Spleen (tissue), 7 donors: ENCODE measurements at regions not wholly inside any gene's neighbourhood (a gene's known extent, or its start where the extent isn't known, plus 50 kb on each side); places are given as distances from the start of the nearest gene placed in this dataset.

ENCODE experiments used
- CTCF ChIP-seq, 11 experiments: fragments of 200-600 bp in 7 of 11; fragments of 450-650 bp in 4 of 11; sonication (generic) in 4 of 11; IDR thresholded peaks in 8 of 11; conservative IDR thresholded peaks in 3 of 11; 1 replicate in 7 of 11; 2 replicates in 4 of 11; pipeline versions ENCODE4 v1.4.0 to v1.8.0; 2016 to 2021; ENCODE audit warnings: antibody characterized with exemption in 11 of 11, inconsistent platforms in 4 of 11, mild to moderate bottlenecking in 1 of 11
- POLR2A ChIP-seq, 3 donors: fragments of 450-650 bp; IDR thresholded peaks; one replicate each; pipeline ENCODE4 v1.5.1; 2017; ENCODE audit warnings: antibody characterized with exemption in 3 of 3, mild to moderate bottlenecking in 1 of 3
- donor health status: DM: no; HTN: no; CAD: no; lungs with moderate emphysema.
- donor health status: DM: no; HTN: no; CAD: no.
- donor health status: DM: no; HTN: no; CAD: no.

GRCh38 chr10:118818621-118819221 lies 64.0 kb upstream of the CACUL1 start:
- TF ChIP-seq CTCF (IDR thresholded peaks at IDR 0.05 in 8 of 11, conservative IDR thresholded peaks at IDR 0.05 in 3 of 11) (no peak), POLR2A (IDR thresholded peaks at IDR 0.05) (no peak)
